RWPE1 (cell line): ENCODE measurements at regions not wholly inside any gene's neighbourhood (a gene's known extent, or its start where the extent isn't known, plus 50 kb on each side); places are given as distances from the start of the nearest gene placed in this dataset.
A peak's percentile ranks its signal among the peaks of the same experiment; 100 is the strongest.

ENCODE experiments used
- CTCF ChIA-PET: fragments of 350-600 bp; sonication (Branson Sonifier 250); formaldehyde crosslinking; extraction: SDS; loops from one replicate; lab custom pipeline; 2021; lab: Yijun Ruan, JAX
- POLR2A ChIA-PET: fragments of 400-600 bp; formaldehyde crosslinking; extraction: SDS; loops from one replicate; lab custom pipeline; 2020; ENCODE audit warnings: antibody characterized with exemption; ENCODE audit not compliant: low non-redundant PET; lab: Yijun Ruan, JAX
- DNase-seq: peaks from one replicate; pipeline ENCODE4 v3.0.0; 2012; ENCODE audit warnings: low spot score
- H3K27ac ChIP-seq: fragments of 450-650 bp; 2 replicates; pipeline ENCODE4 v1.5.1; 2017
- CTCF ChIP-seq: fragments of 450-650 bp; conservative IDR thresholded peaks from 2 replicates; pipeline ENCODE4 v1.5.1; 2017; ENCODE audit warnings: low read depth, mild to moderate bottlenecking

DNA sequence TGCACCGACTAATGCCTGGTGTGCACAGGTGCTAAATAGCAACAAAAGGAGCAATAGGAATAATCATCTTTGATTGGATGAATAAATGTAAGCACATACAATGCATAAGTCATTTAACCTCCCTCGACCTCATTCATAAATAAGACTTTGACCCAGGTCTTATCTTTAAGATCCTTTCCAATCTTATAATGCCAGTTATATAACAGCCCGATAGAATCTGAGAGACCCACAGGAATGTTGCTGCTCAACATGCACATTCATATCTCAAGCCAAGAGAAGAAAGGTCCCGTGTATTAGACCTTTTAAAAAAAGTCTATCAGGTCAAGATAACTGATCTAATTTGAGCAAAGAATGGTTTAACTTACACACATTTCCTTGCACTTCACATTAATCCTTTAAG is 146.8 kb upstream of the SOX9 start:
- no peak overlapping the region for H3K27ac ChIP-seq
- TF ChIP-seq CTCF: no peak
- DNase-seq: no peak
- ChIA-PET CTCF (no interaction called here), POLR2A (no interaction called here)

- peak overlapping the region; percentile 94 for H3K27ac ChIP-seq
- TF ChIP-seq CTCF: no peak
- ChIA-PET POLR2A (no interaction called here), CTCF (no interaction called here)
- peak; percentile 24 for DNase-seq
Observed at GRCh38 chr17:71975331-71975801, 145.5 kb upstream of the SOX9 start.

GRCh38 chr17:71976011-71976649 is 144.7 kb upstream of the SOX9 start:
- CTCF ChIA-PET: no interaction called here
- DNase-seq: peak; percentile 96
- POLR2A ChIA-PET: no interaction called here
- H3K27ac ChIP-seq: peak overlapping the region; percentile 94
- TF ChIP-seq CTCF: no peak

DNA sequence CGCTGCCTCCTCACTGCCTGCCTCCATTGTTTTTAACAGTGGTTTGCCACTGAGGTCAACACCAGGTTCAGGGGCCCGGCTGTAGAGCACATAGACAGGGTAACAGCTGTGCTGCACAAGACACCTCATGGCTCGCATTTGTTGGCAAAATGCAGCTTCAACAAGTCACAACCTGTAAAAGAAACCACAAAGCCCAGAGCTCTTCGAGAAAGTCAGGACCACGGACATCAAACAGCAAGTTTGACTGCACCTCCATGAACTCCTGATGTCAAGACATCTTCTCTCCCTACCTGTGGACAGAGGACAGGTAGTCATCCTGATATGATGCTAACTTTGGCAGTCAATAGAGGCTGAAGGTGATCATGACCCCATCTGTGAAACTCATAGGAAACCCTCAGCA is 142.4 kb upstream of the SOX9 start:
- peak; percentile 15 for DNase-seq
- ChIA-PET CTCF (interaction anchor here (0.7 kb wide), 1 partner anchor 484 kb away, joined by 4 read pairs; no protein-coding TSS in a partner anchor), POLR2A (interaction anchor here (0.7 kb wide), 1 partner anchor 238 kb away, joined by 4 read pairs; no protein-coding TSS in a partner anchor)
- no peak for TF ChIP-seq CTCF
- H3K27ac ChIP-seq: no peak overlapping the region

DNA sequence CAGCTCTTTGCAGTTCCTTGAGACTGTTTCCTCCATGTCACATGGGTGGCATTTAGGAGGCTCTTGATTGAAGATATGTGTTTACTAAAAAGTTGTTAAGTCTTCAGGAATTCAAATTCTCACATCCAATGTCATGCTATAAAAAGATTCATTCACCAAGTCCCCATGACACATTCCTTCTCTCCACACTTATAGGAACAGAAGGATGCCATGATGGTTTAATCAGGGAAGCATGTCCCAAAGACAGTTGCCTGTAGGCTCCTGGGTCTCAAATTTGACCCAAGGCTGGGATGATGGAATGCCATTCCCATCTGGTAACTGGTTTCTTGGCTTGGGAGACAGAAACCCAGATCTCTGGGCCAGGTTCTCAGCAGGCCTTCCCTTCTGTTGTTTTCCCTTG is 140.6 kb upstream of the SOX9 start:
- ChIA-PET CTCF (interaction anchor here (0.6 kb wide), 1 partner anchor 53 kb away, joined by 4 read pairs; no protein-coding TSS in a partner anchor), POLR2A (no interaction called here)
- no peak overlapping the region for H3K27ac ChIP-seq
- DNase-seq: no peak
- TF ChIP-seq CTCF: no peak

DNA sequence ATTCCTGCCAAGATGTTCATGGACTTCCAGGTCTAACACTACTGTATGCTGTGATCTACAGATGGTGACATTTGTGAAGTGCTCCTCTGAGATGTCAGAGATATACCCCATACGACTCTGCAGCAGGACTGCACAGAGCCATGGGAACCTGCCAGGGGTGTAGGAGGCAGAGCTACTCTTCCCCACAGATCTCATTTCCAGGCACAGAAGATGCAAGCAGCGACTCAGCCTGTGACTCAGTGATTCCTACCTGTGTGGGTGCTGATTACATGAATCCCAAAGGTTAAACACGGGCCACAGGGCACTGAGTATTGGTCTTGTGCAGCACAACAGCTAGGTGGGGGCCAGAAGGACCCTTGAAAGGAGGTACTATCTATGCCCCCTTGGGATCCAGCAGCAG is 137.0 kb upstream of the SOX9 start:
- ChIA-PET POLR2A (no interaction called here), CTCF (no interaction called here)
- TF ChIP-seq CTCF: no peak
- DNase-seq: no peak
- no peak overlapping the region for H3K27ac ChIP-seq
